GM12878 (cell line): ENCODE measurements at regions not wholly inside any gene's neighbourhood (a gene's known extent, or its start where the extent isn't known, plus 50 kb on each side); places are given as distances from the start of the nearest gene placed in this dataset.
A peak's percentile ranks its signal among the peaks of the same experiment; 100 is the strongest.

Experiments
- ATAC-seq: fragments of 200-7000 bp; cut with Tn5 transposase; 3 replicates; pipeline ENCODE4 v1.9.1; 2020; ENCODE audit warnings: mild to moderate bottlenecking, moderate library complexity
- BruUV-seq: library from RNA; stranded (reverse); fragments of 400-500 nt; replicated peaks from 2 replicates; lab custom pipeline; 2021; lab: Mats Ljungman, UMichigan
- CTCF ChIA-PET: fragments of 300-600 bp; sonication (Branson Sonifier 250); formaldehyde crosslinking; extraction: SDS; loops from one replicate; lab custom pipeline; 2021; ENCODE audit warnings: inconsistent platforms; lab: Yijun Ruan, JAX
- POLR2A ChIA-PET: fragments of 350-600 bp; formaldehyde crosslinking; extraction: SDS; loops from one replicate; lab custom pipeline; 2021; ENCODE audit warnings: inconsistent platforms; lab: Charles Lee
- RAD21 ChIA-PET: fragments of 300-600 bp; sonication (Branson Sonifier 250); formaldehyde crosslinking; loops from one replicate; lab custom pipeline; 2023; ENCODE audit warnings: antibody characterized with exemption; ENCODE audit not compliant: unreplicated experiment; lab: Charles Lee
- SMC1A ChIA-PET: fragments of 300-600 bp; sonication (Branson Sonifier 250); formaldehyde crosslinking; loops from one replicate; lab custom pipeline; 2023; ENCODE audit not compliant: unreplicated experiment, uncharacterized antibody; lab: Charles Lee
- DNase-seq: peaks from one replicate; pipeline ENCODE4 v3.0.0-alpha.2; 2011; ENCODE audit warnings: low read depth, low spot score
- FAIRE-seq: peaks from 3 replicates; lab custom pipeline; 2011; peaks lifted over from hg19 to GRCh38; lab: Jason Lieb, UNC
- H2AFZ ChIP-seq: 2 replicates; pipeline ENCODE4 v1.6.0; 2011; ENCODE audit warnings: low read depth, low read length, control low read depth; ENCODE audit not compliant: control insufficient read depth
- H3K27ac ChIP-seq: 2 replicates; pipeline ENCODE4 v1.5.1; 2011; ENCODE audit warnings: control low read depth; ENCODE audit not compliant: control insufficient read depth, insufficient read depth
- H3K27me3 ChIP-seq, 2 experiments: replicated peaks in 1 of 2; 2 replicates each; pipeline versions ENCODE4 v1.6.0 to v1.6.1; 2011; ENCODE audit warnings: low read length in 1 of 2; ENCODE audit not compliant: control insufficient read depth in 2 of 2, insufficient read depth in 2 of 2
- H3K36me3 ChIP-seq, 2 experiments: 2 replicates each; pipeline ENCODE4 v1.5.1; 2011; ENCODE audit warnings: low read length in 1 of 2; ENCODE audit not compliant: control insufficient read depth in 2 of 2, insufficient read depth in 2 of 2
- H3K4me1 ChIP-seq: 2 replicates; pipeline ENCODE4 v1.6.1; 2011; ENCODE audit warnings: mild to moderate bottlenecking, low read length, moderate library complexity, mixed read lengths; ENCODE audit not compliant: control insufficient read depth, insufficient read depth
- H3K4me2 ChIP-seq: 2 replicates; pipeline ENCODE4 v1.6.0; 2011; ENCODE audit warnings: control low read depth; ENCODE audit not compliant: control insufficient read depth, insufficient read depth
- H3K4me3 ChIP-seq: fragments of 200-600 bp; sonication (generic); 2 replicates; pipeline ENCODE4 v1.5.1; 2016
- H3K79me2 ChIP-seq: 2 replicates; pipeline ENCODE4 v1.6.0; 2011; ENCODE audit warnings: low read length; ENCODE audit not compliant: control insufficient read depth, insufficient read depth
- H3K9ac ChIP-seq: 2 replicates; pipeline ENCODE4 v1.8.0; 2011; ENCODE audit warnings: low read length, control low read depth, mixed read lengths; ENCODE audit not compliant: control insufficient read depth, insufficient read depth
- H3K9me3 ChIP-seq: replicated peaks from 3 replicates; pipeline ENCODE4 v1.5.1; 2011; ENCODE audit warnings: mild to moderate bottlenecking, low read length; ENCODE audit not compliant: control insufficient read depth, insufficient read depth
- H4K20me1 ChIP-seq: 2 replicates; pipeline ENCODE4 v1.6.0; 2011; ENCODE audit not compliant: control insufficient read depth, insufficient read depth
- BRCA1 ChIP-seq: IDR thresholded peaks from 2 replicates; pipeline ENCODE4 v1.6.1; 2011; ENCODE audit warnings: low read depth, low read length, improper control_type of control experiment
- IRF4 ChIP-seq: IDR thresholded peaks from 2 replicates; pipeline ENCODE4 v1.6.1; 2011; ENCODE audit warnings: low read depth, low read length
- MYC ChIP-seq: IDR thresholded peaks from 2 replicates; pipeline ENCODE4 v1.6.1; 2011; ENCODE audit warnings: mild to moderate bottlenecking, low read length, moderate library complexity, inconsistent platforms; ENCODE audit not compliant: insufficient read depth, insufficient replicate concordance, insufficient read length, severe bottlenecking
- NFIC ChIP-seq: IDR thresholded peaks from 2 replicates; pipeline ENCODE4 v1.6.1; 2012; ENCODE audit warnings: low read depth, mild to moderate bottlenecking, inconsistent platforms, low read length, moderate library complexity
- PKNOX1 ChIP-seq: fragments of 450-650 bp; IDR thresholded peaks from 2 replicates; pipeline ENCODE4 v1.6.1; 2016; ENCODE audit warnings: mild to moderate bottlenecking
- RAD21 ChIP-seq: IDR thresholded peaks from 2 replicates; pipeline ENCODE4 v1.6.1; 2011; ENCODE audit warnings: mild to moderate bottlenecking, low read depth, low read length, moderate library complexity; ENCODE audit not compliant: insufficient read depth
- RAD51 ChIP-seq: fragments of 450-650 bp; IDR thresholded peaks from 2 replicates; pipeline ENCODE4 v1.6.1; 2016; ENCODE audit warnings: moderate library complexity, mild to moderate bottlenecking, inconsistent platforms
- SMAD5 ChIP-seq: IDR thresholded peaks from 2 replicates; pipeline ENCODE4 v1.6.1; 2016; ENCODE audit warnings: antibody characterized with exemption, low read depth
- ZNF592 ChIP-seq: fragments of 450-650 bp; IDR thresholded peaks from 2 replicates; pipeline ENCODE4 v1.6.1; 2017; ENCODE audit warnings: mild to moderate bottlenecking, moderate library complexity
- ZNF687 ChIP-seq: fragments of 450-650 bp; IDR thresholded peaks from 2 replicates; pipeline ENCODE4 v1.6.1; 2017; ENCODE audit warnings: mild to moderate bottlenecking, moderate library complexity
- WGBS: methylation state at CpG from one replicate; pipeline ENCODE4 v1.1.6; 2016; ENCODE audit warnings: low lambda C conversion rate; ENCODE audit not compliant: insufficient replicate concordance, insufficient coverage; ENCODE audit errors: missing lambda C conversion rate; 5-methylcytosine and 5-hydroxymethylcytosine counted together
- in situ Hi-C: fragments of 300-500 bp; cut with MboI; formaldehyde crosslinking; loops from 9 replicates; pipeline ENCODE4 v1.14.3; 2018; ENCODE audit warnings: mixed read lengths
- intact Hi-C: fragments of 100-400 bp; cut with micrococcal nuclease; formaldehyde crosslinking; loops from one replicate; pipeline ENCODE4 v1.14.2; 2022; ENCODE audit not compliant: unreplicated experiment

- no peak for TF ChIP-seq ZNF592
Measured at GRCh38 chr14:65335411-65335947, 77.1 kb upstream of the FUT8 start (continued).

GRCh38 chr14:65336191-65336591, 76.3 kb upstream of the FUT8 start:
- Histone ChIP-seq H2AFZ (peak overlapping the region; percentile 71), H3K9ac (no peak overlapping the region; the same call in 1 of the 2 replicates), H4K20me1 (no peaks in the 10 kb centered on the region), H3K4me2 (peak overlapping the region; percentile 63), H3K27me3 (no peaks in the 10 kb centered on the region), H3K27ac (peak overlapping the region; percentile 41), H3K36me3 (no peaks in the 10 kb centered on the region), H3K4me1 (peaks cover 36% of the 10 kb centered on the region), H3K4me3 (no peak overlapping the region; the same call in 1 of the 2 replicates), H3K9me3 (no peaks in the 10 kb centered on the region), H3K79me2 (no peaks in the 10 kb centered on the region)
- ATAC-seq (peak; percentile 83), DNase-seq (no peak), FAIRE-seq (peak; percentile 84)
- ChIA-PET CTCF (interaction anchor here (0.9 to 2.0 kb wide), 4 partner anchors 11 to 75 kb away, joined by 3 to 4 read pairs (median 4); no protein-coding TSS in a partner anchor), RAD21 (interaction anchor here (0.8 to 1.9 kb wide), 3 partner anchors 19 to 75 kb away, joined by 3 to 6 read pairs (median 4); no protein-coding TSS in a partner anchor), POLR2A (interaction anchor here (1.0 to 1.5 kb wide), 3 partner anchors 15 to 33 kb away, joined by 3 to 9 read pairs (median 5); no protein-coding TSS in a partner anchor), SMC1A (interaction anchor here (1.2 to 4.9 kb wide), 5 partner anchors 11 to 76 kb away, joined by 3 to 47 read pairs (median 4); partner anchors contain the start of gene FUT8)
- no TSS peak for BruUV-seq
- in situ Hi-C loops (no loop called here), intact Hi-C loops (no loop called here)
- WGBS, result 0% methylated on average over 2 of the region's 2 CpGs
- TF ChIP-seq RAD21 (peak; percentile 19; the same call in 1 of the 2 replicates), SMAD5 (peak; percentile 64; the same call in 1 of the 2 replicates), BRCA1 (no peak), IRF4 (peak; percentile 84; the same call in 1 of the 2 replicates), RAD51 (no peak), MYC (no peak), ZNF687 (no peak), PKNOX1 (0 out of 2 replicates have a peak, but pooled peaks have one; percentile 20), NFIC (peak; percentile 92)
